ENCODE measurements at regions not wholly inside any gene's neighbourhood (a gene's known extent, or its start where the extent isn't known, plus 50 kb on each side); places are given as distances from the start of the nearest gene placed in this dataset.

DNA sequence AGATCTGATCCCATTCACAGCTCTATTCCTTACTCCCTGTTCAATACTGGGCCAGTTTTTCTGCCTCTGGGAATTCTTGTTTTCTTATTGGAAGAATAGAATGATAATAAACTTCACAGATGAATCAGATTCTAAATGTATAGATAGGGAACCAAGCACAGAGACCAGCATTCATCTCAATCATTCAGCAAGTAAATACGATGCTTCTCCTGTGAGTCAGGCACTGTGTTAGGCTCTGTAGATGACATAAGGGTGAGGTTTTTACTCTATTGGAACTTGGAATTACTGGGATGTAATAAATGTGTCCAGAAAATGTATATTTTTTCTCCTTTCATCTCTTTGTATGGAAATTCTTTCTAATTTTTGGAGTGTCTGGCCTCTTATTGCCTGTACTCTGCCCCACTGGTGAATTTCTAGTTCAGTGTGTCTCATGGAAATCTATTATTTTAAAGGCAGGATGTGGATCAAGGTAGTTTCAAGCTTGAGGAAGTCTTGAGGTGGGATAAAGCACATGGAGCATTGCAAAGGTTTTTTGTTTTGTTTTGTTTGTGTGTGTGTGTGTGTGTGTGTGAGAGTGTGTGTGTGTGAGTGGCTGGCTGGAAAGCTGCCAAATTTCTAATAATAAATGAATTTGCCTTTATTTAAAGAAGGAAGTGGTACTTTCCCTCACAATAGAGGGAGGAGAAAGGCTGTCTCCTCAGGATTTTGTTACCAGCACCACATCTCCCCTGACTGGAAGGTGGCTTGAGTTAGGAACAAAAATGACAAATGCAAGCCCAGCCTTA, 117.9 kb upstream of the HS3ST1 start:
- TF ChIP-seq, protein P1, sequence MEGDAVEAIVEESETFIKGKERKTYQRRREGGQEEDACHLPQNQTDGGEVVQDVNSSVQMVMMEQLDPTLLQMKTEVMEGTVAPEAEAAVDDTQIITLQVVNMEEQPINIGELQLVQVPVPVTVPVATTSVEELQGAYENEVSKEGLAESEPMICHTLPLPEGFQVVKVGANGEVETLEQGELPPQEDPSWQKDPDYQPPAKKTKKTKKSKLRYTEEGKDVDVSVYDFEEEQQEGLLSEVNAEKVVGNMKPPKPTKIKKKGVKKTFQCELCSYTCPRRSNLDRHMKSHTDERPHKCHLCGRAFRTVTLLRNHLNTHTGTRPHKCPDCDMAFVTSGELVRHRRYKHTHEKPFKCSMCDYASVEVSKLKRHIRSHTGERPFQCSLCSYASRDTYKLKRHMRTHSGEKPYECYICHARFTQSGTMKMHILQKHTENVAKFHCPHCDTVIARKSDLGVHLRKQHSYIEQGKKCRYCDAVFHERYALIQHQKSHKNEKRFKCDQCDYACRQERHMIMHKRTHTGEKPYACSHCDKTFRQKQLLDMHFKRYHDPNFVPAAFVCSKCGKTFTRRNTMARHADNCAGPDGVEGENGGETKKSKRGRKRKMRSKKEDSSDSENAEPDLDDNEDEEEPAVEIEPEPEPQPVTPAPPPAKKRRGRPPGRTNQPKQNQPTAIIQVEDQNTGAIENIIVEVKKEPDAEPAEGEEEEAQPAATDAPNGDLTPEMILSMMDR (IDR thresholded peaks at IDR 0.05), result no peak
- TF ChIP-seq EP300 (IDR thresholded peaks at IDR 0.05) (no peak), POLR2A (IDR thresholded peaks at IDR 0.05) (no peak)

Measured in sigmoid colon (tissue), 4 donors.